Tibial nerve (tissue), 4 donors: ENCODE measurements at regions not wholly inside any gene's neighbourhood (a gene's known extent, or its start where the extent isn't known, plus 50 kb on each side); places are given as distances from the start of the nearest gene placed in this dataset.

Experiments
- EP300 ChIP-seq, 2 donors: sonication (generic); formaldehyde crosslinking; IDR thresholded peaks; one replicate each; pipeline ENCODE4 v1.6.1; 2017; ENCODE audit warnings: antibody characterized with exemption in 2 of 2, mild to moderate bottlenecking in 1 of 2
- POLR2A ChIP-seq, 2 donors: fragments of 450-650 bp; IDR thresholded peaks; one replicate each; pipeline ENCODE4 v1.6.1; 2017; ENCODE audit warnings: antibody characterized with exemption in 2 of 2, mild to moderate bottlenecking in 2 of 2, moderate library complexity in 2 of 2
- TF ChIP-seq, protein P1 (sequence below), 5 experiments: fragments of 200-600 bp in 3 of 5; fragments of 450-650 bp in 2 of 5; sonication (generic) in 3 of 5; IDR thresholded peaks; one replicate each; pipeline ENCODE4 v1.5.1; 2016 to 2019; ENCODE audit warnings: antibody characterized with exemption in 5 of 5, mild to moderate bottlenecking in 3 of 5, moderate library complexity in 2 of 5

DNA sequence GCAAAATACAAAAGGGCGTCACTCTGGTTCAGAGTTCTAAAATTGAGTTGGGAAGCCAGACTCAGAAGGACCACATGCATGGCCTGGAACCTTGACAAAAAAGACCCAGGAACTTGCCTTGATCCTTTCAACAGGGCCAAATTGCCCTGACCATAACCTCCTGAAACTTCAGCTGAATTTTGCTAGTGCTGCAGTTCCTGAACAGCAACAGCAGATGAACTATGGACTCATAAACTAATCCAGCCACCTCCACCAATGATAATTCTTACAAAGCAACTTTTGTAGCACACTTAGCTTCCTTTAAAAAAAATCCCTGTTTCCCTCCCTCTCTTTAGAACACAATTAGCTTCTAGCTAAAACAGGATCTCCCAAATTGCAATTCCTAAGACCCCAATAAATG lies 155.9 kb downstream of the MAT2B start:
- TF ChIP-seq, protein P1, sequence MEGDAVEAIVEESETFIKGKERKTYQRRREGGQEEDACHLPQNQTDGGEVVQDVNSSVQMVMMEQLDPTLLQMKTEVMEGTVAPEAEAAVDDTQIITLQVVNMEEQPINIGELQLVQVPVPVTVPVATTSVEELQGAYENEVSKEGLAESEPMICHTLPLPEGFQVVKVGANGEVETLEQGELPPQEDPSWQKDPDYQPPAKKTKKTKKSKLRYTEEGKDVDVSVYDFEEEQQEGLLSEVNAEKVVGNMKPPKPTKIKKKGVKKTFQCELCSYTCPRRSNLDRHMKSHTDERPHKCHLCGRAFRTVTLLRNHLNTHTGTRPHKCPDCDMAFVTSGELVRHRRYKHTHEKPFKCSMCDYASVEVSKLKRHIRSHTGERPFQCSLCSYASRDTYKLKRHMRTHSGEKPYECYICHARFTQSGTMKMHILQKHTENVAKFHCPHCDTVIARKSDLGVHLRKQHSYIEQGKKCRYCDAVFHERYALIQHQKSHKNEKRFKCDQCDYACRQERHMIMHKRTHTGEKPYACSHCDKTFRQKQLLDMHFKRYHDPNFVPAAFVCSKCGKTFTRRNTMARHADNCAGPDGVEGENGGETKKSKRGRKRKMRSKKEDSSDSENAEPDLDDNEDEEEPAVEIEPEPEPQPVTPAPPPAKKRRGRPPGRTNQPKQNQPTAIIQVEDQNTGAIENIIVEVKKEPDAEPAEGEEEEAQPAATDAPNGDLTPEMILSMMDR (IDR thresholded peaks at IDR 0.05): no peak
- no peak for TF ChIP-seq POLR2A (IDR thresholded peaks at IDR 0.05)
- TF ChIP-seq EP300 (IDR thresholded peaks at IDR 0.05): no peak
